ENCODE measurements at regions not wholly inside any gene's neighbourhood (a gene's known extent, or its start where the extent isn't known, plus 50 kb on each side); places are given as distances from the start of the nearest gene placed in this dataset.
"Not testable (repeated sequence)": the region's sequence is repeated elsewhere in the genome, so short reads cannot be mapped to it uniquely, and the experiment has no call there.

GRCh38 chr1:195186544-195186943, 1421.7 kb downstream of the KCNT2 start:
- no peaks in the 10 kb centered on the region for H3K27me3 ChIP-seq (ENCODE audit: control insufficient read depth, insufficient read depth, low read length)
- no peaks in the 10 kb centered on the region for H3K9me3 ChIP-seq (ENCODE audit: control insufficient read depth in 2 of 3, insufficient read depth in 1 of 3, low read length in 3 of 3)
- DNase-seq: no peak
- FAIRE-seq: no peak
- H3K4me1 ChIP-seq (ENCODE audit: control insufficient read depth in 2 of 3, insufficient read depth in 2 of 3, low read depth in 1 of 3, low read length in 3 of 3): no peaks in the 10 kb centered on the region
- no peak overlapping the region for H3K9ac ChIP-seq (ENCODE audit: low read length in 3 of 3)
- no peak overlapping the region for H3K27ac ChIP-seq (ENCODE audit: low read depth in 2 of 2, low read length in 2 of 2)
- no peak overlapping the region for H3K4me3 ChIP-seq (ENCODE audit: low read length in 3 of 3)
- intact Hi-C loops (cut with DNase I): no loop called here
- no peak for TF ChIP-seq CTCF (IDR thresholded peaks at IDR 0.05; ENCODE audit: borderline replicate concordance, extremely low read depth, insufficient read depth)
- H3K36me3 ChIP-seq (ENCODE audit: control insufficient read depth in 2 of 3, insufficient read depth in 3 of 3, low read length in 3 of 3): no peaks in the 10 kb centered on the region

GRCh38 chr1:195185736-195186135, 1422.5 kb downstream of the KCNT2 start:
- DNase-seq (no peak), FAIRE-seq (no peak)
- H3K4me3 ChIP-seq (ENCODE audit: low read length in 3 of 3): no peak overlapping the region

GRCh38 chr1:195185321-195185720, 1422.9 kb downstream of the KCNT2 start:
- H3K9ac ChIP-seq (ENCODE audit: low read length in 3 of 3): no peak overlapping the region
- H3K36me3 ChIP-seq (ENCODE audit: control insufficient read depth in 2 of 3, insufficient read depth in 3 of 3, low read length in 3 of 3): no peaks in the 10 kb centered on the region
- no peaks in the 10 kb centered on the region for H3K27me3 ChIP-seq (ENCODE audit: control insufficient read depth, insufficient read depth, low read length)
- intact Hi-C loops (cut with DNase I): no loop called here
- no peak for TF ChIP-seq CTCF (IDR thresholded peaks at IDR 0.05; ENCODE audit: borderline replicate concordance, extremely low read depth, insufficient read depth)
- H3K4me3 ChIP-seq (ENCODE audit: low read length in 3 of 3): no peak overlapping the region
- no peak for FAIRE-seq
- H3K4me1 ChIP-seq (ENCODE audit: control insufficient read depth in 2 of 3, insufficient read depth in 2 of 3, low read depth in 1 of 3, low read length in 3 of 3): no peaks in the 10 kb centered on the region
- H3K27ac ChIP-seq (ENCODE audit: low read depth in 2 of 2, low read length in 2 of 2): no peak overlapping the region
- no peaks in the 10 kb centered on the region for H3K9me3 ChIP-seq (ENCODE audit: control insufficient read depth in 2 of 3, insufficient read depth in 1 of 3, low read length in 3 of 3)
- DNase-seq: no peak

More at GRCh38 chr1:195185736-195186135, 1422.5 kb downstream of the KCNT2 start:
- Histone ChIP-seq H3K4me1 (ENCODE audit: control insufficient read depth in 2 of 3, insufficient read depth in 2 of 3, low read depth in 1 of 3, low read length in 3 of 3) (no peaks in the 10 kb centered on the region), H3K36me3 (ENCODE audit: control insufficient read depth in 2 of 3, insufficient read depth in 3 of 3, low read length in 3 of 3) (no peaks in the 10 kb centered on the region), H3K27ac (ENCODE audit: low read depth in 2 of 2, low read length in 2 of 2) (no peak overlapping the region), H3K9ac (ENCODE audit: low read length in 3 of 3) (no peak overlapping the region), H3K27me3 (ENCODE audit: control insufficient read depth, insufficient read depth, low read length) (no peaks in the 10 kb centered on the region), H3K9me3 (ENCODE audit: control insufficient read depth in 2 of 3, insufficient read depth in 1 of 3, low read length in 3 of 3) (no peaks in the 10 kb centered on the region)
- intact Hi-C loops (cut with DNase I): no loop called here
- TF ChIP-seq CTCF (IDR thresholded peaks at IDR 0.05; ENCODE audit: borderline replicate concordance, extremely low read depth, insufficient read depth): no peak

- Histone ChIP-seq H3K27ac (ENCODE audit: low read depth in 2 of 2, low read length in 2 of 2) (no peak overlapping the region), H3K9ac (ENCODE audit: low read length in 3 of 3) (no peak overlapping the region), H3K4me3 (ENCODE audit: low read length in 3 of 3) (no peak overlapping the region), H3K36me3 (ENCODE audit: control insufficient read depth in 2 of 3, insufficient read depth in 3 of 3, low read length in 3 of 3) (no peaks in the 10 kb centered on the region), H3K27me3 (ENCODE audit: control insufficient read depth, insufficient read depth, low read length) (no peaks in the 10 kb centered on the region), H3K9me3 (ENCODE audit: control insufficient read depth in 2 of 3, insufficient read depth in 1 of 3, low read length in 3 of 3) (no peaks in the 10 kb centered on the region), H3K4me1 (ENCODE audit: control insufficient read depth in 2 of 3, insufficient read depth in 2 of 3, low read depth in 1 of 3, low read length in 3 of 3) (no peaks in the 10 kb centered on the region)
- intact Hi-C loops (cut with DNase I): no loop called here
- FAIRE-seq: no peak
- no peak for TF ChIP-seq CTCF (IDR thresholded peaks at IDR 0.05; ENCODE audit: borderline replicate concordance, extremely low read depth, insufficient read depth)
- no peak for DNase-seq
Measured at GRCh38 chr1:195173753-195174152, 1434.5 kb downstream of the KCNT2 start.

GRCh38 chr1:195159795-195160194, 1448.4 kb downstream of the KCNT2 start:
- H3K4me1 ChIP-seq (ENCODE audit: control insufficient read depth in 2 of 3, insufficient read depth in 2 of 3, low read depth in 1 of 3, low read length in 3 of 3); FAIRE-seq; H3K27me3 ChIP-seq (ENCODE audit: control insufficient read depth, insufficient read depth, low read length); intact Hi-C loops (cut with DNase I); H3K27ac ChIP-seq (ENCODE audit: low read depth in 2 of 2, low read length in 2 of 2); H3K9ac ChIP-seq (ENCODE audit: low read length in 3 of 3); H3K36me3 ChIP-seq (ENCODE audit: control insufficient read depth in 2 of 3, insufficient read depth in 3 of 3, low read length in 3 of 3); H3K4me3 ChIP-seq (ENCODE audit: low read length in 3 of 3); H3K9me3 ChIP-seq (ENCODE audit: control insufficient read depth in 2 of 3, insufficient read depth in 1 of 3, low read length in 3 of 3); DNase-seq: not testable (repeated sequence)

Data from kidney (tissue), 13 donors.